SK-N-MC (cell line): ENCODE measurements at regions not wholly inside any gene's neighbourhood (a gene's known extent, or its start where the extent isn't known, plus 50 kb on each side); places are given as distances from the start of the nearest gene placed in this dataset.

Source experiments
- DNase-seq: peaks from one replicate; pipeline ENCODE4 v3.0.0-alpha.2; 2011; ENCODE audit warnings: low read depth, low spot score
- H3K27ac ChIP-seq: fragments of 200-600 bp; sonication (generic); 2 replicates; pipeline ENCODE4 v1.5.1; 2016; ENCODE audit warnings: mixed run types
- H3K36me3 ChIP-seq: fragments of 200-600 bp; sonication (generic); 2 replicates; pipeline ENCODE4 v1.6.1; 2017; ENCODE audit warnings: antibody characterized with exemption, low read length, mixed read lengths; ENCODE audit not compliant: insufficient read depth
- H3K4me3 ChIP-seq: fragments of 200-600 bp; sonication (generic); 2 replicates; pipeline ENCODE4 v1.5.1; 2016
- H3K9ac ChIP-seq: fragments of 200-600 bp; sonication (generic); 2 replicates; pipeline ENCODE4 v1.8.0; 2017; ENCODE audit warnings: mixed run types, mixed read lengths; ENCODE audit not compliant: insufficient read length
- H3K9me3 ChIP-seq: fragments of 200-600 bp; sonication (generic); 2 replicates; pipeline ENCODE4 v1.6.1; 2017; ENCODE audit warnings: low read depth, mild to moderate bottlenecking, antibody characterized with exemption, low read length, moderate library complexity, mixed read lengths
- EZH2 ChIP-seq: fragments of 200-600 bp; sonication (generic); IDR thresholded peaks from one replicate; pipeline ENCODE4 v1.6.1; 2017; ENCODE audit warnings: antibody characterized with exemption
- FOXP2 ChIP-seq: optimal IDR thresholded peaks from 2 replicates; pipeline ENCODE3; 2011; ENCODE audit warnings: mild to moderate bottlenecking, moderate library complexity; ENCODE audit not compliant: insufficient read depth; ENCODE audit errors: extremely low read length, control extremely low read depth
- POLR2AphosphoS5 ChIP-seq: IDR thresholded peaks from 2 replicates; pipeline ENCODE4 v1.6.1; 2012; ENCODE audit warnings: mild to moderate bottlenecking, low read depth, low read length, borderline replicate concordance

DNA sequence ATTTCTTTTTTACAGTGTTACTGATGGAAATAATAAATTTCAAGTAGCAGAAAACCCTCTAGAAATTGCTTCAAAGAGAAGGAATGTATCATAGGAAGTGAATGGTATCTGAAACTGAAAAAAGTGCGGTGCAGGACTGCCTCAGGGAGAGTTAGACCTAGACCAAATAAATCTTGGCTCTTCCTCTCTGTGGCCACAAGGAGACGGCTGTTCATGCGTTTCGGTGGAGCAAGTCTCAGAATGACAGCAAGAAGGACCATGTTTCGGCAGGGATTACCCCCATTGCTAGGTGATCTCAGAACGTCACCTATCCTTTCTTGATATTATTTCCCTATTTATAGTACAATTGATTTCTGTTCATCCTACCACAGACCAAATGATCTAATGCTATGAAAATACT lies 522.3 kb downstream of the SOX11 start:
- H3K9ac ChIP-seq, result no peak overlapping the region
- H3K4me3 ChIP-seq, result no peak overlapping the region
- DNase-seq, result peak; percentile 5
- TF ChIP-seq EZH2 (no peak), POLR2AphosphoS5 (no peak), FOXP2 (no peak)
- H3K9me3 ChIP-seq, result no peaks in the 10 kb centered on the region
- no peaks in the 10 kb centered on the region for H3K36me3 ChIP-seq
- H3K27ac ChIP-seq, result no peak overlapping the region

- Histone ChIP-seq H3K36me3 (no peaks in the 10 kb centered on the region), H3K27ac (no peak overlapping the region), H3K9me3 (no peaks in the 10 kb centered on the region), H3K4me3 (no peak overlapping the region), H3K9ac (no peak overlapping the region)
- no peak for DNase-seq
- TF ChIP-seq POLR2AphosphoS5, result no peak
- no peak for TF ChIP-seq EZH2
Measured at GRCh38 chr2:6215053-6215452, 522.9 kb downstream of the SOX11 start.

- H3K36me3 ChIP-seq, result no peaks in the 10 kb centered on the region
- no peak overlapping the region for H3K9ac ChIP-seq
- no peak for DNase-seq
- H3K4me3 ChIP-seq, result no peak overlapping the region
- no peak for TF ChIP-seq FOXP2
- TF ChIP-seq POLR2AphosphoS5, result no peak
- TF ChIP-seq EZH2, result no peak
- H3K27ac ChIP-seq, result no peak overlapping the region
- H3K9me3 ChIP-seq, result no peaks in the 10 kb centered on the region
Measured at GRCh38 chr2:6216234-6216633, 524.0 kb downstream of the SOX11 start.

DNA sequence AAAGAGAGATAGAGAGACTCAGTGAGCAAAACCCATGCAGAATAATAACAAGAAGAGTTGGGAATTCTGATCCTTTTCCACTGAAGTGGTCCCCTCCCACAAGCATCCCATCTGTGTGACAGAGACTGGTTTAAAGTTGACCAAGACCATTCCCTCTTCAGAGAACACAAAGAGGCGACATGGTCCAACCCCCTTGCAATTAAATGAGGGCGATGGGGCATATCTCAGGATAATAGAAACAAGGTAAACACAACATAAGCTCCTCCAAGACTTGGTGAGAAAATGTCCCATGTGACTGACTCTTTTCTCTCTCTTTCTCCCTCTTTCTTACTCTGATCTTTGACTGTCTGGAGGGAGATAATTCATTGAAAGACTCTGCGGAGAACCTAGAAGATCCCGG lies 526.7 kb downstream of the SOX11 start:
- Histone ChIP-seq H3K36me3 (no peaks in the 10 kb centered on the region), H3K9ac (no peak overlapping the region), H3K27ac (no peak overlapping the region), H3K9me3 (no peaks in the 10 kb centered on the region), H3K4me3 (no peak overlapping the region)
- TF ChIP-seq FOXP2, result no peak
- TF ChIP-seq POLR2AphosphoS5, result no peak
- no peak for DNase-seq

- H3K9ac ChIP-seq, result no peak overlapping the region
- no peak for DNase-seq
- no peak for TF ChIP-seq FOXP2
- TF ChIP-seq POLR2AphosphoS5, result no peak
- no peak for TF ChIP-seq EZH2
- H3K4me3 ChIP-seq, result no peak overlapping the region
- H3K27ac ChIP-seq, result no peak overlapping the region
- H3K9me3 ChIP-seq, result no peaks in the 10 kb centered on the region
- H3K36me3 ChIP-seq, result no peaks in the 10 kb centered on the region
Measured at GRCh38 chr2:6219906-6220305, 527.7 kb downstream of the SOX11 start.

DNA sequence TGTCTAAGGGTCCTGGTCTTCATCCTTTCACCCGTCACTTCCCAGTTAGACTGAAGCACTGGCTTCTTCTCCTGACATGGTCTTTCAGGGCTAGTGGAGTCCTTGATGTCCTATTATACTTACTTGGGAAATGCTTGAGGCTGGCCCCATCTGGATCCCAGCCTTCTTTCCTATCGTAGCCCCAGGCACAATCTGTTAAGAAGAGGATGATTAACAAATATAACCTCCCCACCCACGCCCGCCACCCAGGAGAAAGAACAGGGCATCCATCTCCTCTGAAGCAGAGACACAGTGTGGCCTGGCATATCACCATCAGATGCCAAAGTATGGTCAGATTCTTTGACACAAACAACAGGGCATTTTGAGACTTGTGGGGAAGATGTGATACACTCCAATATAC lies 530.1 kb downstream of the SOX11 start:
- DNase-seq, result no peak
- H3K9ac ChIP-seq, result no peak overlapping the region

GRCh38 chr2:6224267-6224666 lies 532.1 kb downstream of the SOX11 start:
- H3K27ac ChIP-seq, result no peak overlapping the region
- TF ChIP-seq FOXP2 (no peak), POLR2AphosphoS5 (no peak)
- H3K9me3 ChIP-seq, result no peaks in the 10 kb centered on the region

More for the DNA sequence above, 530.1 kb downstream of the SOX11 start:
- no peaks in the 10 kb centered on the region for H3K9me3 ChIP-seq
- TF ChIP-seq POLR2AphosphoS5, result no peak
- no peak for TF ChIP-seq FOXP2
- no peak for TF ChIP-seq EZH2
- no peaks in the 10 kb centered on the region for H3K36me3 ChIP-seq
- no peak overlapping the region for H3K27ac ChIP-seq
- H3K4me3 ChIP-seq, result no peak overlapping the region

DNA sequence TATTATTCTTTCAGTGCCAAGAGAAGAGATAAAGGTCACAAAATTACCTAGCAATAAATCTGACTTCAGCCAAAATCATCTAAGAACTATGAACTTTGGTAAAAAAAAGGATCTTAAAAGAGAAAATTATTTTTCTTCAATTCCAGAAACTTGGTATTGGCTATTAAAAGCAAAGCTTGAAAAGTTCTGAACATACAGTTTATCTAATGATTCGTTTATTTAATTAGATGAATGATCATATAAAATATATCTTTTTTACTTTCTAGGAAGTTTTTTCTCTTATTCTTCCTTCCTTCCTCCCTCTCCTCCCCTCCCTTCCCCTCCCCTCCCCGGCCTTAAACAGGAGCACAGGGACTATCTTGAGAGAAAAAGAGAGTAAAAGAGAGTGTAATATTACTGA lies 536.1 kb downstream of the SOX11 start:
- no peak for DNase-seq
- Histone ChIP-seq H3K9me3 (no peaks in the 10 kb centered on the region), H3K27ac (no peak overlapping the region), H3K4me3 (no peak overlapping the region), H3K9ac (no peak overlapping the region), H3K36me3 (no peaks in the 10 kb centered on the region)
- TF ChIP-seq POLR2AphosphoS5 (no peak), EZH2 (no peak), FOXP2 (no peak)

More at GRCh38 chr2:6224267-6224666, 532.1 kb downstream of the SOX11 start:
- no peak for DNase-seq
- Histone ChIP-seq H3K9ac (no peak overlapping the region), H3K36me3 (no peaks in the 10 kb centered on the region), H3K4me3 (no peak overlapping the region)

- no peak overlapping the region for H3K27ac ChIP-seq
- H3K9me3 ChIP-seq, result no peaks in the 10 kb centered on the region
- TF ChIP-seq POLR2AphosphoS5 (no peak), FOXP2 (no peak), EZH2 (no peak)
- no peak overlapping the region for H3K4me3 ChIP-seq
- DNase-seq, result no peak
- no peak overlapping the region for H3K9ac ChIP-seq
- no peaks in the 10 kb centered on the region for H3K36me3 ChIP-seq
Measured at GRCh38 chr2:6231166-6231565, 539.0 kb downstream of the SOX11 start.

DNA sequence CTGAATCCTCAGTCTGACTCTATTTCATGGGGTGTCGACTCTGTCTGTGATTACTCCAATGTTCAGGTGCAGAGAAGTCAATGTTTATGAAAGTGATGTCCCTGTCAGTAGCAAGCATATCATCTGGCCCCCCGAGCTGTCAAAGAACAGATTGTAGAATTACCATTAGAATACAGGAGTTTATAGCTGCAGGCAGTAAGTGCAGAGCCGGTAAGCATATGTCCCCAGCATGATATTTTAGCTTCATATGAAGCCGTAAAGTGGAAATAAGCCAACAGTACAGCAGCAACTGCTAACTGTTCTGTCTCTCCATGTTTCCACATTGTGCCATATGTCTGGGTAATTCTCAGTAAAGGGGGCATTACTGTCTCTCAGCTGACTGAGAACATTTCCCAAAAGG lies 541.8 kb downstream of the SOX11 start:
- H3K9me3 ChIP-seq, result no peaks in the 10 kb centered on the region
- no peak for TF ChIP-seq EZH2
- no peak for TF ChIP-seq POLR2AphosphoS5
- TF ChIP-seq FOXP2, result no peak
- DNase-seq, result no peak

More for the DNA sequence above, 541.8 kb downstream of the SOX11 start:
- Histone ChIP-seq H3K4me3 (no peak overlapping the region), H3K36me3 (no peaks in the 10 kb centered on the region), H3K9ac (no peak overlapping the region), H3K27ac (no peak overlapping the region)
